Spleen (tissue), 7 donors: ENCODE measurements at regions not wholly inside any gene's neighbourhood (a gene's known extent, or its start where the extent isn't known, plus 50 kb on each side); places are given as distances from the start of the nearest gene placed in this dataset.

Source experiments
- CTCF ChIP-seq, 11 experiments: fragments of 200-600 bp in 7 of 11; fragments of 450-650 bp in 4 of 11; sonication (generic) in 4 of 11; IDR thresholded peaks in 8 of 11; conservative IDR thresholded peaks in 3 of 11; 1 replicate in 7 of 11; 2 replicates in 4 of 11; pipeline versions ENCODE4 v1.4.0 to v1.8.0; 2016 to 2021; ENCODE audit warnings: antibody characterized with exemption in 11 of 11, inconsistent platforms in 4 of 11, mild to moderate bottlenecking in 1 of 11
- POLR2A ChIP-seq, 3 donors: fragments of 450-650 bp; IDR thresholded peaks; one replicate each; pipeline ENCODE4 v1.5.1; 2017; ENCODE audit warnings: antibody characterized with exemption in 3 of 3, mild to moderate bottlenecking in 1 of 3
- POLR2AphosphoS5 ChIP-seq, 3 donors: sonication (generic); formaldehyde crosslinking; IDR thresholded peaks; one replicate each; pipeline ENCODE4 v1.5.1; 2017; ENCODE audit warnings: antibody characterized with exemption in 3 of 3
- donor health status: DM: no; HTN: no; CAD: no; lungs with moderate emphysema.
- donor health status: DM: no; HTN: no; CAD: no.
- donor health status: DM: no; HTN: no; CAD: no.

DNA sequence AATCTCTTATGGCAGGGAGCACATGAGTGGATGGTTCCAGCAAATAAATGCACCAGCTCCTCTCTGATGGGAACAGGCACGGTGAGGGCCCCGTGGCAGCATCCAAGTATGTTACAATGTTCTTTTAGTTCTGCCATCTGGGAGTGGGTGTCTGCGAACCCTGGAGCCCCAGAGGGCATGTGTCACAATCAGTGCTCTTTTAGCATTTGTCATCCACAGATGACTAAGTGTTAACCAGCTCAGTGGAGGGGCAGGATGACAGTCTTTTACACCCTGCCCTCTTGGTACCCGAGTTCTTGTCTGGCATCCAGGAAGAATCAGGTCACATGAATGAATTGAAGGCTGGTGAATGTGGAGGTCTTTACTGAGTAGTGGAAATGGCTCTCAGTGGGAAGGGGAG lies 560.4 kb upstream of the FLRT2 start:
- no peak for TF ChIP-seq CTCF (IDR thresholded peaks at IDR 0.05 in 8 of 11, conservative IDR thresholded peaks at IDR 0.05 in 3 of 11)
- no peak for TF ChIP-seq POLR2AphosphoS5 (IDR thresholded peaks at IDR 0.05)
- TF ChIP-seq POLR2A (IDR thresholded peaks at IDR 0.05), result no peak
